GM21576 (cell line): ENCODE measurements at regions not wholly inside any gene's neighbourhood (a gene's known extent, or its start where the extent isn't known, plus 50 kb on each side); places are given as distances from the start of the nearest gene placed in this dataset.
"Not testable (repeated sequence)": the region's sequence is repeated elsewhere in the genome, so short reads cannot be mapped to it uniquely, and the experiment has no call there.

Experiments used
- ATAC-seq: cut with Tn5 transposase; IDR thresholded peaks from one replicate; pipeline ENCODE4 v1.9.1; 2021; ENCODE audit warnings: mild to moderate bottlenecking, moderate library complexity; ENCODE audit not compliant: unreplicated experiment

GRCh38 chr5:145025775-145026174 lies 809.4 kb downstream of the PRELID2 start:
- ATAC-seq: no peak

- ATAC-seq: no peak
Measured at GRCh38 chr5:145015146-145015545, 820.0 kb downstream of the PRELID2 start.

GRCh38 chr5:145014109-145014508 lies 821.0 kb downstream of the PRELID2 start:
- ATAC-seq: no peak

GRCh38 chr5:145010834-145011233 lies 824.3 kb downstream of the PRELID2 start:
- ATAC-seq: no peak

DNA sequence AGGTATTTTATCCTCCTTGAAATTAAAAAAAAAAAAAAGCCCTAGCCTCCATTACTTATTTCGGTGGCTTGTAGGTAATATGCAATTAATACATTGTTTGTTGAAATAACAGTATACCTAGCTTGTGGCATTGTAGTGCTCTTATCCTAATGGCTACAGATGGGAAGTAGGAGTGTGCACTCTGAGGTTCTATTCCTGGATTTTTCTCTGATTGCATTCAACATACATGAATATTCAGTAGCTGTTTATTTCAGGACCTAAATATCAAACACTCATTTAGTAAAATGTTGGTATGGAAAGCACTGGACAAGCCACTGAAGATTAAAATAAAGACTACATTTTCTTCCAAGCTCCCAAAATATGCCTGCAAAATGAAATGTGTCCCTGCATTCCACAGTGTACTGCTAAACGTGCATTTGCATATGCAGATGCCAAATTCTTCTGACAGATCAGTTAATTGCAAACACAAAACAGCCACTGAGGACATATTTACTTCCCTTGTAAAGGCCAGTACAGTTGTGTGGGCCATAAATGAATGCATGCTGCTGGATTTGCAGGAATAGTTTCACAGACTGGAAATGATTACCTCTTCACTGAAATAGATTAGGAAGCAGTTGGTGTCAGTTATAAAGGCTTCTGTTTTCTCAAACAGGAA lies 826.1 kb downstream of the PRELID2 start:
- ATAC-seq: no peak

- ATAC-seq: not testable (repeated sequence)
Measured at GRCh38 chr5:144994356-144994755, 823.7 kb downstream of the KCTD16 start.

DNA sequence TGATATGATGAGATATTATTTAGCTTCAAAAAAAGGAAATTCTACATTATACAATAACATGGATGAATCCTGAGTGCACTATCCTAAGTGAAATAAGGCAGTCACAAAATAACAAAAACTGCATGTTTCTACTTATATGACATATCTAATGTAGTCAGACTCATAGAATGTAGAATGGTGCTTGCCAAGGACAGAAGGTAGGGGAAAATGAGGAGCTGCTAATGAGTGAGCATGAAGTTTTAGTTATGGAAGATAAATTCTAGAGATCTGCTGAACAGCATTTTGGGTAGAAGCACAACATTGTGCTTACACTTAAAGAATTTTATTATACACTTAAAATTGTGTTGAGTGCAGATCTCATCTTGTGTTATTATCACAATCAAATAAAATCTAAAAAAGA lies 812.4 kb downstream of the KCTD16 start:
- ATAC-seq: no peak

DNA sequence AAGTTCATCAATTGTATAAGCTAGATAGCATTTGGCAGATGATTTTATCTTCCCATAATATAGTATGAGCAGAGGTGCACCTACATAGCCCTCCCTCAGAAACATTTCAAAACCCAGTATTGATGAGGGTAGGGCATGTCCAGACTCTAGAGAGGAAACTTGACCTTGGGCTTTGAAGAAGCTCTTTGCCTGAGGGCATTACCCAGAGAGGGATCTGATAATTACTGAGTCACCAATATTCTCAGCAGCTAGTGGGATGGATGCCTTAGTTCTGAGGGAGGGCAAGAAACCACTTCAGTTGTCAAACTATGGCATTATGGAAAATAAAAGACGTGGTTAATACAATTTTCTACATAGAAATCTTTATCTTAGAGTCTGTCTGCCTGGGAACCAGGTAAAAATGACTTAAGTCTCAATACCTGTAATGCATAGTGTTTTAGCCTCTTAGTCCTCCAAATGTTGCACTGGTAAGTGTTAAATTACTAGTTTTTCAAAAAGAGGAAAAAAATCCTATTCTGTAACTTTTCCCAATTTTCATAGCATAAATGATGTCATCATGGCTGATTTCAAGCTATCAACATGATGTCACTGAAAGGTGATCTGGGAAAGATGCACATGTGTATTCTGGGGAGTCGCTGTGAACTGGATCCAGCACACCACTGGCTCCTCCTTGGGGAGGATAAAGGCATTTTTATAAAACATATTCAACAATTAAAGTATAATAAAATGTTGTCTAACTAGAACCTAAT lies 809.0 kb downstream of the KCTD16 start:
- ATAC-seq: no peak

- ATAC-seq: no peak
Measured at GRCh38 chr5:144972317-144972716, 801.6 kb downstream of the KCTD16 start.

GRCh38 chr5:144971108-144971850 lies 800.6 kb downstream of the KCTD16 start:
- no peak for ATAC-seq

DNA sequence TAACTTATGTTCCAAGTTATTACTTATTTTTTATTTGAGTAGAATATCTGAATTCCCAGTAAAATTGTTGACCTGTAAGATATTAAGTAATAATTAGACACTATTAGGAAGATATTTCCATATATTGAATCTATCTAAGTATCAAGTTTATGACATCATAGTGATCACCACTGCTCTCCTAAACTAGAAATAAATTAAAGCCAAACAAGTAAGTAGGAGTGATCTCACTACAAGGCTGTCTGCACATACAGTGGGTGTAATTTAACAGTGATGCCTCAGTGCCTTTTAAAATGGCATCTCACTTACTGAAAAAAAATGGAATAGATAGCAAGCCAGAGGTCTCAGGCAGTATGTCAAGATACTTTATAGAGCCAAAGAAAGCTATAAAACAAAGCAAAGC lies 789.6 kb downstream of the KCTD16 start:
- ATAC-seq: no peak

DNA sequence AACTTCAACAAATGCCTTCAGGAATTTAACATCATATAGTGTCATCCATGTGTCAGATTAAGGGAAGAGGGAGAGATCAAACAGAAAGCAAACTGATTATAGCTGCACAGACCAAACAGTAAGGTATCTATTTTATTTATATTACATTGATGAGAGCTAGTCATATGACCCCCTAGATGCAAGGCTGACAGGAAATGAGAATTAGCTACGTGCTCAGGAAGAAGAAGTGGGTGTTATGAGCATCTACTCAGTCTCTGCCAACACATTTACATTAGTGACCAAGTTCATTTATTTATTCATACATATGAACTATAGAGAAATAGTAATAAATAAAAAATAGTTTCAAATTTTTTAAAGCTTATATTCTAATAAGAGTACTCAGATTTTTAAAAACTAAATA lies 787.3 kb downstream of the KCTD16 start:
- ATAC-seq: peak; percentile 65

GRCh38 chr5:144950996-144951395 lies 780.3 kb downstream of the KCTD16 start:
- no peak for ATAC-seq

- no peak for ATAC-seq
Measured at GRCh38 chr5:144947023-144947422, 776.4 kb downstream of the KCTD16 start.

- no peak for ATAC-seq
Measured at GRCh38 chr5:144945503-144945902, 774.8 kb downstream of the KCTD16 start.

- ATAC-seq: no peak
Measured at GRCh38 chr5:144944936-144945335, 774.3 kb downstream of the KCTD16 start.

DNA sequence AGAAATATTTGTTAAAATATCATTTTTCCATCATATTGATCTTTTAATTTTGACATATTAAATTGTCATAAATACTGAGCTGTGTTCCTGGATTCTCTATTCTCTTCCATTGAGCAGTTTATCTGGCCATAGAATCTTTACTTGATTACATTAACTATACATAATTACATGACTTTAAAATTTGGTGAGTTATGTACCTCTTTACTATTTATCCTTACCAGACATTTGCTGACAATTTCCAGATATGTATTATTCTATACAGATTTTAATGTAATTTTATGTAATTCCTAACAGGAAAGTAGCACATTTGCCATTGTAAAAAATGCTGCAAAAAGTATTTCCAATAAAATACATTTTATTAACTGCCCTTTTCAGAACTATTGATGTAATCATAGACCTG lies 770.3 kb downstream of the KCTD16 start:
- no peak for ATAC-seq

GRCh38 chr5:144918371-144918770 lies 747.7 kb downstream of the KCTD16 start:
- no peak for ATAC-seq

DNA sequence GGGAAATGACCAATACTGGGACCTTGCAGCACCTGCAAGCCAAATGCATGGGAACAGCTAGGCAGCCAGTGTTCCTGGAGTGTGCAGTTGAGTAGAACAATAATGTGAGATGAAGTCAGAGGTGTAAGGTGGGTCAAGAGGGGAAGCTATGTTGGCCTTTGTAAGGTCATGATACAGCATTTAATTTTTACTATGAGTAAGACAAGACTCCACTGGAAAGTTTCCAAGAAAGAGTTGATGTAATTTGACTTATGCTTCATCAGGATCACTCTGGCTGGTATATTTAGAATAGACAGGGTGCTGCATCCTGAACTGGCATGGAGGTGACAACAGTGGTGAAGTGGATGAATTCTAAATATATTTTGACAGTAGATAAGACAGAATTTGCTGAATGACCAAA lies 744.8 kb downstream of the KCTD16 start:
- no peak for ATAC-seq

DNA sequence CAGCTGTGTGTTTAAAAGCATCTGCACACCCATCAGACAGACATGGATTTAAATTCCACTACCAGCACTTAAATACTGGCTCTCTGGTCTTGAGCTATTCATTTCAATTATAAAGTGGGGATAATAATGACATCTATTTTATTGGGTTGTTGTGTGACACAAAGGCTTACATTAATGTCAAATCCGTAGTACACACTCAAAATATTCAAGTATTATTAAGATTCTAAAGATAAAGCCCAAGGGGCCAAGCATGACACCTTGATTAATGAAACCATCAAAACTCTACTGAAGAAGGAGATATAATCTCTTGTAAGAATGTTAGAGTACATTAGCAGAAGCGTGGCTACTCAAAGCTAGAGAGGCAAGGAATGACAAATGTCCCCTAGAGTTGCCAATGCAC lies 743.0 kb downstream of the KCTD16 start:
- ATAC-seq: no peak

GRCh38 chr5:144896473-144896872 lies 725.8 kb downstream of the KCTD16 start:
- no peak for ATAC-seq

DNA sequence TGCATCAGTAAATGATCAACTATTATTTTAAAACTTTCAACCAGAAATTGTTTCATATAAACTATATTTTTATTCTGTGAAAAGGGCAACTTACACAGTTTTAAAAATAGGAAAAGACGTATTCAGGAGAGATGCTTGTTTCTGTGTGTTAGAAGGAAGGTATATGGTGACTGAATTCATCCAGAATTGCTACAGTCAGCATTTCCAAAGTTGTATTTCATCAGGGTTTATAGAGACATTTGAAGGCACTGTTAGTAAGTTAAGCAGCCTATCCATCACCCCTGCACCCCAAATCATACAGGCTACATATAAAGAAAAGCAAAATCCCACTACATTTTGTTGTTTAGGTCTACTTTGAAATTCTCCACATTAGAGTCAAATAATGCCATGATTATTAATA lies 716.0 kb downstream of the KCTD16 start:
- no peak for ATAC-seq
